WTC11 (cell line): ENCODE measurements at regions not wholly inside any gene's neighbourhood (a gene's known extent, or its start where the extent isn't known, plus 50 kb on each side); places are given as distances from the start of the nearest gene placed in this dataset.

Experiments used
- ATAC-seq: fragments of 200-7000 bp; cut with Tn5 transposase; 2 replicates; pipeline ENCODE4 v1.10.0; 2021; ENCODE audit warnings: mild to moderate bottlenecking, moderate library complexity
- CTCF ChIA-PET: fragments of 300-600 bp; sonication (Branson Sonifier 250); formaldehyde crosslinking; loops from one replicate; lab custom pipeline; 2021; ENCODE audit warnings: antibody characterized with exemption; lab: Charles Lee
- POLR2A ChIA-PET: fragments of 350-600 bp; sonication (Branson Sonifier 250); formaldehyde crosslinking; loops from one replicate; lab custom pipeline; 2021; ENCODE audit warnings: antibody characterized with exemption; lab: Charles Lee
- DNase-seq: peaks from one replicate; pipeline ENCODE4 v3.0.0; 2021; ENCODE audit warnings: low spot score
- H3K27ac Mint-ChIP-seq: 2 replicates; pipeline ENCODE4 v1.8.0; 2021; ENCODE audit warnings: mixed read lengths
- H3K27me3 Mint-ChIP-seq: 2 replicates; pipeline ENCODE4 v1.8.0; 2021; ENCODE audit warnings: low read depth, mild to moderate bottlenecking, moderate library complexity, mixed read lengths
- H3K36me3 Mint-ChIP-seq: 2 replicates; pipeline ENCODE4 v1.8.0; 2021; ENCODE audit warnings: mixed read lengths
- H3K4me1 Mint-ChIP-seq: 2 replicates; pipeline ENCODE4 v1.8.0; 2022; ENCODE audit warnings: mixed read lengths
- H3K4me3 Mint-ChIP-seq: 2 replicates; pipeline ENCODE4 v1.8.0; 2021; ENCODE audit warnings: mild to moderate bottlenecking, moderate library complexity, mixed read lengths
- H3K9me3 Mint-ChIP-seq: 2 replicates; pipeline ENCODE4 v1.8.0; 2021; ENCODE audit warnings: mixed read lengths
- ETV6 ChIP-seq: sonication (generic); formaldehyde crosslinking; IDR thresholded peaks from 2 replicates; pipeline ENCODE4 v1.8.1; 2022; ENCODE audit warnings: mild to moderate bottlenecking, missing genetic modification reagents
- FOXK1 ChIP-seq: sonication (generic); formaldehyde crosslinking; IDR thresholded peaks from 2 replicates; pipeline ENCODE4 v1.8.0; 2022; ENCODE audit warnings: mild to moderate bottlenecking, moderate library complexity, missing genetic modification reagents
- FOXP1 ChIP-seq: sonication (generic); formaldehyde crosslinking; IDR thresholded peaks from 2 replicates; pipeline ENCODE4 v1.8.0; 2022; ENCODE audit warnings: missing genetic modification reagents, mild to moderate bottlenecking, moderate library complexity, borderline replicate concordance
- GTF2I ChIP-seq: fragments of 250-450 bp; sonication (Bioruptor Pico); conservative IDR thresholded peaks from 2 replicates; pipeline ENCODE4 v1.4.0; 2021; ENCODE audit warnings: mild to moderate bottlenecking
- HMGA2 ChIP-seq: fragments of 250-450 bp; sonication (Bioruptor Pico); IDR thresholded peaks from 2 replicates; pipeline ENCODE4 v1.4.0; 2021; ENCODE audit warnings: mild to moderate bottlenecking, moderate library complexity
- NR1H2 ChIP-seq: sonication (generic); formaldehyde crosslinking; IDR thresholded peaks from 2 replicates; pipeline ENCODE4 v1.9.0; 2021; ENCODE audit warnings: mild to moderate bottlenecking, moderate library complexity, missing genetic modification reagents
- NR3C1 ChIP-seq: sonication (generic); formaldehyde crosslinking; conservative IDR thresholded peaks from 2 replicates; pipeline ENCODE4 v1.8.1; 2023; ENCODE audit warnings: low read depth, mild to moderate bottlenecking, missing genetic modification reagents
- PRRX2 ChIP-seq: fragments of 250-450 bp; sonication (Bioruptor Pico); IDR thresholded peaks from 2 replicates; pipeline ENCODE4 v1.8.0; 2021; ENCODE audit warnings: mild to moderate bottlenecking
- RORB ChIP-seq: fragments of 250-450 bp; sonication (Bioruptor Pico); IDR thresholded peaks from 2 replicates; pipeline ENCODE4 v1.9.0; 2021; ENCODE audit warnings: mild to moderate bottlenecking
- TCF7 ChIP-seq: sonication (generic); formaldehyde crosslinking; IDR thresholded peaks from 2 replicates; pipeline ENCODE4 v1.8.0; 2022; ENCODE audit warnings: mild to moderate bottlenecking, low read depth, missing genetic modification reagents, moderate library complexity
- TEAD4 ChIP-seq: sonication (generic); formaldehyde crosslinking; IDR thresholded peaks from 2 replicates; pipeline ENCODE4 v1.8.0; 2022; ENCODE audit warnings: mild to moderate bottlenecking, missing genetic modification reagents
- ZNF121 ChIP-seq: sonication (generic); formaldehyde crosslinking; IDR thresholded peaks from 2 replicates; pipeline ENCODE4 v1.8.0; 2023; ENCODE audit warnings: missing genetic modification reagents
- ZNF219 ChIP-seq: sonication (generic); formaldehyde crosslinking; IDR thresholded peaks from 2 replicates; pipeline ENCODE4 v1.8.0; 2023; ENCODE audit warnings: missing genetic modification reagents, mild to moderate bottlenecking, borderline replicate concordance
- ZNF232 ChIP-seq: sonication (generic); formaldehyde crosslinking; IDR thresholded peaks from 2 replicates; pipeline ENCODE4 v1.8.0; 2022; ENCODE audit warnings: mild to moderate bottlenecking, missing genetic modification reagents
- ZNF263 ChIP-seq: sonication (generic); formaldehyde crosslinking; IDR thresholded peaks from 2 replicates; pipeline ENCODE4 v1.8.1; 2022; ENCODE audit warnings: low read depth, mild to moderate bottlenecking, moderate library complexity, missing genetic modification reagents
- TF ChIP-seq, protein P1 (sequence below): sonication (generic); formaldehyde crosslinking; IDR thresholded peaks from 2 replicates; pipeline ENCODE4 v1.8.0; 2023; ENCODE audit warnings: missing genetic modification reagents, mild to moderate bottlenecking, borderline replicate concordance
- TF ChIP-seq, protein P2 (sequence below): sonication (generic); formaldehyde crosslinking; IDR thresholded peaks from 2 replicates; pipeline ENCODE4 v1.8.1; 2023; ENCODE audit warnings: mild to moderate bottlenecking, missing genetic modification reagents, moderate library complexity
- TF ChIP-seq, protein P3 (sequence below): sonication (generic); formaldehyde crosslinking; IDR thresholded peaks from 2 replicates; pipeline ENCODE4 v1.8.1; 2023; ENCODE audit warnings: mild to moderate bottlenecking, missing genetic modification reagents, borderline replicate concordance
- TF ChIP-seq, protein P4 (sequence below): sonication (generic); formaldehyde crosslinking; IDR thresholded peaks from 2 replicates; pipeline ENCODE4 v1.8.1; 2023; ENCODE audit warnings: mild to moderate bottlenecking, missing genetic modification reagents, moderate library complexity
- TF ChIP-seq, protein P5 (sequence below): sonication (generic); formaldehyde crosslinking; conservative IDR thresholded peaks from 2 replicates; pipeline ENCODE4 v1.8.1; 2023; ENCODE audit warnings: mild to moderate bottlenecking, low read depth, missing genetic modification reagents, moderate library complexity
- TF ChIP-seq, protein P6 (sequence below): fragments of 250-450 bp; sonication (Bioruptor Pico); IDR thresholded peaks from 2 replicates; pipeline ENCODE4 v2.1.2; 2022; ENCODE audit warnings: mild to moderate bottlenecking, moderate library complexity

DNA sequence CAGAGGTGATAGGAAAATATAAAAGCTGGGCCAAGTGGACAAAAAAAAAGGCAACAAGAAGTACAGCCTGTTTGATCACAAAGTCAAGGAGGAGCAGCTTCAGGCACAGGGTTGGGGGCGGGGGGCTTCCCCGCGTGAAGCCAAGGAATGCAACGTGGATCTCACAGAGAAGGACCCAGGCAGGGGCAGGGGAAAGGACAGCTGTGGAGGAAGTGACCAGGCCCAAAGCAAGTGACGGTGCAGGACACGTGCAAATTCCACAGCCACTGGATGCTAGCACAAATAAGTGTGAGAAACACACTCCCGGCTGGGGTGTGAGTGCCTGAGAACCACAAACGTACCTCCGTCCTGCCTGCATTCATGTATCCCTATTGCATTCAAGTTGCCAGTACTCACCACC lies 77.7 kb upstream of the DSCAM start (continued):
- TF ChIP-seq FOXK1 (CRISPR knock-in tag) (no peak), PRRX2 (CRISPR knock-in tag) (no peak), TEAD4 (CRISPR knock-in tag) (no peak), ETV6 (CRISPR knock-in tag) (no peak), ZNF232 (no peak), ZNF219 (no peak)
- TF ChIP-seq, protein P1, sequence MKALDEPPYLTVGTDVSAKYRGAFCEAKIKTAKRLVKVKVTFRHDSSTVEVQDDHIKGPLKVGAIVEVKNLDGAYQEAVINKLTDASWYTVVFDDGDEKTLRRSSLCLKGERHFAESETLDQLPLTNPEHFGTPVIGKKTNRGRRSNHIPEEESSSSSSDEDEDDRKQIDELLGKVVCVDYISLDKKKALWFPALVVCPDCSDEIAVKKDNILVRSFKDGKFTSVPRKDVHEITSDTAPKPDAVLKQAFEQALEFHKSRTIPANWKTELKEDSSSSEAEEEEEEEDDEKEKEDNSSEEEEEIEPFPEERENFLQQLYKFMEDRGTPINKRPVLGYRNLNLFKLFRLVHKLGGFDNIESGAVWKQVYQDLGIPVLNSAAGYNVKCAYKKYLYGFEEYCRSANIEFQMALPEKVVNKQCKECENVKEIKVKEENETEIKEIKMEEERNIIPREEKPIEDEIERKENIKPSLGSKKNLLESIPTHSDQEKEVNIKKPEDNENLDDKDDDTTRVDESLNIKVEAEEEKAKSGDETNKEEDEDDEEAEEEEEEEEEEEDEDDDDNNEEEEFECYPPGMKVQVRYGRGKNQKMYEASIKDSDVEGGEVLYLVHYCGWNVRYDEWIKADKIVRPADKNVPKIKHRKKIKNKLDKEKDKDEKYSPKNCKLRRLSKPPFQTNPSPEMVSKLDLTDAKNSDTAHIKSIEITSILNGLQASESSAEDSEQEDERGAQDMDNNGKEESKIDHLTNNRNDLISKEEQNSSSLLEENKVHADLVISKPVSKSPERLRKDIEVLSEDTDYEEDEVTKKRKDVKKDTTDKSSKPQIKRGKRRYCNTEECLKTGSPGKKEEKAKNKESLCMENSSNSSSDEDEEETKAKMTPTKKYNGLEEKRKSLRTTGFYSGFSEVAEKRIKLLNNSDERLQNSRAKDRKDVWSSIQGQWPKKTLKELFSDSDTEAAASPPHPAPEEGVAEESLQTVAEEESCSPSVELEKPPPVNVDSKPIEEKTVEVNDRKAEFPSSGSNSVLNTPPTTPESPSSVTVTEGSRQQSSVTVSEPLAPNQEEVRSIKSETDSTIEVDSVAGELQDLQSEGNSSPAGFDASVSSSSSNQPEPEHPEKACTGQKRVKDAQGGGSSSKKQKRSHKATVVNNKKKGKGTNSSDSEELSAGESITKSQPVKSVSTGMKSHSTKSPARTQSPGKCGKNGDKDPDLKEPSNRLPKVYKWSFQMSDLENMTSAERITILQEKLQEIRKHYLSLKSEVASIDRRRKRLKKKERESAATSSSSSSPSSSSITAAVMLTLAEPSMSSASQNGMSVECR, result no peak
- TF ChIP-seq, protein P2, sequence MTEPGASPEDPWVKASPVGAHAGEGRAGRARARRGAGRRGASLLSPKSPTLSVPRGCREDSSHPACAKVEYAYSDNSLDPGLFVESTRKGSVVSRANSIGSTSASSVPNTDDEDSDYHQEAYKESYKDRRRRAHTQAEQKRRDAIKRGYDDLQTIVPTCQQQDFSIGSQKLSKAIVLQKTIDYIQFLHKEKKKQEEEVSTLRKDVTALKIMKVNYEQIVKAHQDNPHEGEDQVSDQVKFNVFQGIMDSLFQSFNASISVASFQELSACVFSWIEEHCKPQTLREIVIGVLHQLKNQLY (CRISPR knock-in tag), result no peak

DNA sequence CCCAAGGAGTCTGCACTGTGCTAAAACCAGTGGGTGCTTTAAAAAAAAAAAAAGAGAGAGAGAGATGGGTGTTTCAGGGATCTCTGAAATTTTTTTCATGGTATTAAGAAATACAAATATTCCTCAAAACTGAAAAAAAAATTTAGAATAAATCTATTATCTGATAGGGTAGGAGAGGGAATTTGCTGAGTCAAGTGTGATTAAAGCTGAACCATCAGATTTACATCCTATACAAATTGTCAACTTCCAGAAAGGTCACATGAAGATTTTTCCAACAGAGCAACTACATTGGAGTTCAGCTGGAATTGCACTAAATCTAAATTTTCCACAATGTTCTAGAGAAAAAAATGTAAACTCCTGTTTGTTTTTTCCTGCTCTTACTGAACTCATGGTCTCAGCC lies 79.3 kb upstream of the DSCAM start:
- Mint-ChIP-seq H3K27me3 (peaks cover 12% of the 10 kb centered on the region), H3K27ac (no peak overlapping the region), H3K4me3 (no peak overlapping the region), H3K36me3 (peaks cover 35% of the 10 kb centered on the region), H3K4me1 (peaks cover 30% of the 10 kb centered on the region), H3K9me3 (peaks cover 37% of the 10 kb centered on the region)
- ChIA-PET POLR2A (no interaction called here), CTCF (interaction anchor here (0.7 kb wide), 1 partner anchor 117 kb away, joined by 4 read pairs; no protein-coding TSS in a partner anchor)
- TF ChIP-seq RORB, result no peak
- ATAC-seq, result no peak
- no peak for DNase-seq

DNA sequence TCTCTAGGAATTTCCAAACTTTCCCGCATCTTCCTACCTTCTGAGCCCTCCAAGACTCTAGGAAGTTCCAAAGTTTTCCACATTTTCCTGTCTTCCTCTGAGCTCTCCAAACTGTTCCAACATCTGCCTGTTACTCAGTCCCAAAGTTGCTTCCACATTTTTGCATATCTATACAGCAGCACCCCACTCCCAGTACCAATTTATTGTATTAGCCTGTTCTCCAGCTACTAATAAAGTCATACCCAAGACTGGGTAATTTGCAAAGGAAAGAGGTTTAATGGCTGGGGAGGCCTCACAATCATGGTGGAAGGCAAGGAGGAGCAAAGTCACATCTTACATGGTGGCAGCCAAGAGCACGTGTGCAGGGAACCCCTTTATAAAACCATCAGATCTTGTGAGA lies 82.9 kb upstream of the DSCAM start:
- Mint-ChIP-seq H3K4me3 (no peak overlapping the region), H3K4me1 (peaks cover 28% of the 10 kb centered on the region), H3K9me3 (peaks cover 51% of the 10 kb centered on the region), H3K36me3 (peaks cover 35% of the 10 kb centered on the region), H3K27ac (no peak overlapping the region), H3K27me3 (peaks cover 12% of the 10 kb centered on the region)
- no peak for DNase-seq
- ATAC-seq, result no peak
- CTCF ChIA-PET, result no interaction called here
- POLR2A ChIA-PET, result no interaction called here
- no peak for TF ChIP-seq TCF7 (CRISPR knock-in tag)
- TF ChIP-seq GTF2I (CRISPR knock-in tag), result no peak
- TF ChIP-seq, protein P3, sequence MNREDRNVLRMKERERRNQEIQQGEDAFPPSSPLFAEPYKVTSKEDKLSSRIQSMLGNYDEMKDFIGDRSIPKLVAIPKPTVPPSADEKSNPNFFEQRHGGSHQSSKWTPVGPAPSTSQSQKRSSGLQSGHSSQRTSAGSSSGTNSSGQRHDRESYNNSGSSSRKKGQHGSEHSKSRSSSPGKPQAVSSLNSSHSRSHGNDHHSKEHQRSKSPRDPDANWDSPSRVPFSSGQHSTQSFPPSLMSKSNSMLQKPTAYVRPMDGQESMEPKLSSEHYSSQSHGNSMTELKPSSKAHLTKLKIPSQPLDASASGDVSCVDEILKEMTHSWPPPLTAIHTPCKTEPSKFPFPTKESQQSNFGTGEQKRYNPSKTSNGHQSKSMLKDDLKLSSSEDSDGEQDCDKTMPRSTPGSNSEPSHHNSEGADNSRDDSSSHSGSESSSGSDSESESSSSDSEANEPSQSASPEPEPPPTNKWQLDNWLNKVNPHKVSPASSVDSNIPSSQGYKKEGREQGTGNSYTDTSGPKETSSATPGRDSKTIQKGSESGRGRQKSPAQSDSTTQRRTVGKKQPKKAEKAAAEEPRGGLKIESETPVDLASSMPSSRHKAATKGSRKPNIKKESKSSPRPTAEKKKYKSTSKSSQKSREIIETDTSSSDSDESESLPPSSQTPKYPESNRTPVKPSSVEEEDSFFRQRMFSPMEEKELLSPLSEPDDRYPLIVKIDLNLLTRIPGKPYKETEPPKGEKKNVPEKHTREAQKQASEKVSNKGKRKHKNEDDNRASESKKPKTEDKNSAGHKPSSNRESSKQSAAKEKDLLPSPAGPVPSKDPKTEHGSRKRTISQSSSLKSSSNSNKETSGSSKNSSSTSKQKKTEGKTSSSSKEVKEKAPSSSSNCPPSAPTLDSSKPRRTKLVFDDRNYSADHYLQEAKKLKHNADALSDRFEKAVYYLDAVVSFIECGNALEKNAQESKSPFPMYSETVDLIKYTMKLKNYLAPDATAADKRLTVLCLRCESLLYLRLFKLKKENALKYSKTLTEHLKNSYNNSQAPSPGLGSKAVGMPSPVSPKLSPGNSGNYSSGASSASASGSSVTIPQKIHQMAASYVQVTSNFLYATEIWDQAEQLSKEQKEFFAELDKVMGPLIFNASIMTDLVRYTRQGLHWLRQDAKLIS, result no peak
- TF ChIP-seq ZNF232, result no peak
- TF ChIP-seq ZNF263 (CRISPR knock-in tag), result no peak
- TF ChIP-seq FOXP1 (CRISPR knock-in tag), result no peak
- no peak for TF ChIP-seq HMGA2
- TF ChIP-seq, protein P4, sequence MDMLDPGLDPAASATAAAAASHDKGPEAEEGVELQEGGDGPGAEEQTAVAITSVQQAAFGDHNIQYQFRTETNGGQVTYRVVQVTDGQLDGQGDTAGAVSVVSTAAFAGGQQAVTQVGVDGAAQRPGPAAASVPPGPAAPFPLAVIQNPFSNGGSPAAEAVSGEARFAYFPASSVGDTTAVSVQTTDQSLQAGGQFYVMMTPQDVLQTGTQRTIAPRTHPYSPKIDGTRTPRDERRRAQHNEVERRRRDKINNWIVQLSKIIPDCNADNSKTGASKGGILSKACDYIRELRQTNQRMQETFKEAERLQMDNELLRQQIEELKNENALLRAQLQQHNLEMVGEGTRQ, result no peak
- no peak for TF ChIP-seq RORB
- TF ChIP-seq, protein P5, sequence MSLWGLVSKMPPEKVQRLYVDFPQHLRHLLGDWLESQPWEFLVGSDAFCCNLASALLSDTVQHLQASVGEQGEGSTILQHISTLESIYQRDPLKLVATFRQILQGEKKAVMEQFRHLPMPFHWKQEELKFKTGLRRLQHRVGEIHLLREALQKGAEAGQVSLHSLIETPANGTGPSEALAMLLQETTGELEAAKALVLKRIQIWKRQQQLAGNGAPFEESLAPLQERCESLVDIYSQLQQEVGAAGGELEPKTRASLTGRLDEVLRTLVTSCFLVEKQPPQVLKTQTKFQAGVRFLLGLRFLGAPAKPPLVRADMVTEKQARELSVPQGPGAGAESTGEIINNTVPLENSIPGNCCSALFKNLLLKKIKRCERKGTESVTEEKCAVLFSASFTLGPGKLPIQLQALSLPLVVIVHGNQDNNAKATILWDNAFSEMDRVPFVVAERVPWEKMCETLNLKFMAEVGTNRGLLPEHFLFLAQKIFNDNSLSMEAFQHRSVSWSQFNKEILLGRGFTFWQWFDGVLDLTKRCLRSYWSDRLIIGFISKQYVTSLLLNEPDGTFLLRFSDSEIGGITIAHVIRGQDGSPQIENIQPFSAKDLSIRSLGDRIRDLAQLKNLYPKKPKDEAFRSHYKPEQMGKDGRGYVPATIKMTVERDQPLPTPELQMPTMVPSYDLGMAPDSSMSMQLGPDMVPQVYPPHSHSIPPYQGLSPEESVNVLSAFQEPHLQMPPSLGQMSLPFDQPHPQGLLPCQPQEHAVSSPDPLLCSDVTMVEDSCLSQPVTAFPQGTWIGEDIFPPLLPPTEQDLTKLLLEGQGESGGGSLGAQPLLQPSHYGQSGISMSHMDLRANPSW (CRISPR knock-in tag), result no peak
- TF ChIP-seq NR3C1 (CRISPR knock-in tag), result no peak
- no peak for TF ChIP-seq ZNF121 (CRISPR knock-in tag)
- no peak for TF ChIP-seq NR1H2
- TF ChIP-seq PRRX2 (CRISPR knock-in tag), result no peak
- TF ChIP-seq, protein P6, sequence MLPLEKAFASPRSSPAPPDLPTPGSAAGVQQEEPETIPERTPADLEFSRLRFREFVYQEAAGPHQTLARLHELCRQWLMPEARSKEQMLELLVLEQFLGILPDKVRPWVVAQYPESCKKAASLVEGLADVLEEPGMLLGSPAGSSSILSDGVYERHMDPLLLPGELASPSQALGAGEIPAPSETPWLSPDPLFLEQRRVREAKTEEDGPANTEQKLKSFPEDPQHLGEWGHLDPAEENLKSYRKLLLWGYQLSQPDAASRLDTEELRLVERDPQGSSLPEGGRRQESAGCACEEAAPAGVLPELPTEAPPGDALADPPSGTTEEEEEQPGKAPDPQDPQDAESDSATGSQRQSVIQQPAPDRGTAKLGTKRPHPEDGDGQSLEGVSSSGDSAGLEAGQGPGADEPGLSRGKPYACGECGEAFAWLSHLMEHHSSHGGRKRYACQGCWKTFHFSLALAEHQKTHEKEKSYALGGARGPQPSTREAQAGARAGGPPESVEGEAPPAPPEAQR (CRISPR knock-in tag), result no peak
